IMR-90 (cell line): ENCODE measurements at regions not wholly inside any gene's neighbourhood (a gene's known extent, or its start where the extent isn't known, plus 50 kb on each side); places are given as distances from the start of the nearest gene placed in this dataset.

Source experiments
- BHLHE40 ChIP-seq: fragments of 150-350 bp; IDR thresholded peaks from 2 replicates; pipeline ENCODE4 v1.6.1; 2016; ENCODE audit warnings: mild to moderate bottlenecking, low read depth, low read length
- CEBPB ChIP-seq: IDR thresholded peaks from 2 replicates; pipeline ENCODE4 v1.6.1; 2012; ENCODE audit warnings: low read depth, low read length, improper control_type of control experiment
- FOS ChIP-seq: fragments of 150-350 bp; IDR thresholded peaks from 2 replicates; pipeline ENCODE4 v1.6.1; 2016; ENCODE audit warnings: low read depth, low read length
- MAFK ChIP-seq: IDR thresholded peaks from 2 replicates; pipeline ENCODE4 v1.6.1; 2012; ENCODE audit warnings: low read depth, low read length, improper control_type of control experiment
- MXI1 ChIP-seq: IDR thresholded peaks from 2 replicates; pipeline ENCODE4 v1.6.1; 2012; ENCODE audit warnings: low read depth, mild to moderate bottlenecking, low read length, moderate library complexity, borderline replicate concordance
- POLR2A ChIP-seq: IDR thresholded peaks from 2 replicates; pipeline ENCODE4 v1.6.1; 2012; ENCODE audit warnings: mild to moderate bottlenecking, low read depth, low read length
- RAD21 ChIP-seq: IDR thresholded peaks from 2 replicates; pipeline ENCODE4 v1.6.1; 2012; ENCODE audit warnings: low read length, improper control_type of control experiment
- RFX5 ChIP-seq: IDR thresholded peaks from 2 replicates; pipeline ENCODE4 v1.8.0; 2012; ENCODE audit warnings: low read depth, mild to moderate bottlenecking, low read length, moderate library complexity
- TF ChIP-seq, protein P1 (sequence below): conservative IDR thresholded peaks from 2 replicates; pipeline ENCODE4 v1.5.1; 2012; ENCODE audit warnings: mild to moderate bottlenecking, low read depth, low read length, improper control_type of control experiment

DNA sequence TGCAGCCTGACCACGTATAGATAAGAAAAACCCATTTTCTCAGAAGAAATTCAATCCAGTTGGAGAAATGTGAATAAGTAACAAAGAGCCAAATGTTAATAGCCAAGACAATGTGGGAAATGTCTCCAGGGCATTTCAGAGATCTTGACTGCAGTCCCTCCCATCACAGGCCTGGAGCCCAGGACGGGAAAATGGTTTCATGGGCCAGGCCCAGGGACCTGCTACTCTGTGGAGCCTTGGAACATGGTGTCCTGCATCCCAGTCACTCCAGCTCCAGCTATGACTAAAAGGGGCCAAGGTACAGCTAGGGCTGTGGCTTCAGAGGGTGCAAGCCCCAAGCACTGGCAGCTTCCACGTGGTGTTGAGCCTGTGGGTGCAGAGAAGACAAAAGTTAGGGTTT lies 490.0 kb downstream of the CYLC2 start:
- TF ChIP-seq, protein P1, sequence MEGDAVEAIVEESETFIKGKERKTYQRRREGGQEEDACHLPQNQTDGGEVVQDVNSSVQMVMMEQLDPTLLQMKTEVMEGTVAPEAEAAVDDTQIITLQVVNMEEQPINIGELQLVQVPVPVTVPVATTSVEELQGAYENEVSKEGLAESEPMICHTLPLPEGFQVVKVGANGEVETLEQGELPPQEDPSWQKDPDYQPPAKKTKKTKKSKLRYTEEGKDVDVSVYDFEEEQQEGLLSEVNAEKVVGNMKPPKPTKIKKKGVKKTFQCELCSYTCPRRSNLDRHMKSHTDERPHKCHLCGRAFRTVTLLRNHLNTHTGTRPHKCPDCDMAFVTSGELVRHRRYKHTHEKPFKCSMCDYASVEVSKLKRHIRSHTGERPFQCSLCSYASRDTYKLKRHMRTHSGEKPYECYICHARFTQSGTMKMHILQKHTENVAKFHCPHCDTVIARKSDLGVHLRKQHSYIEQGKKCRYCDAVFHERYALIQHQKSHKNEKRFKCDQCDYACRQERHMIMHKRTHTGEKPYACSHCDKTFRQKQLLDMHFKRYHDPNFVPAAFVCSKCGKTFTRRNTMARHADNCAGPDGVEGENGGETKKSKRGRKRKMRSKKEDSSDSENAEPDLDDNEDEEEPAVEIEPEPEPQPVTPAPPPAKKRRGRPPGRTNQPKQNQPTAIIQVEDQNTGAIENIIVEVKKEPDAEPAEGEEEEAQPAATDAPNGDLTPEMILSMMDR = no peak
- no peak for TF ChIP-seq FOS
- TF ChIP-seq BHLHE40 = no peak
- no peak for TF ChIP-seq CEBPB
- TF ChIP-seq RFX5 = no peak
- TF ChIP-seq POLR2A = no peak
- no peak for TF ChIP-seq MAFK
- TF ChIP-seq RAD21 = no peak
- TF ChIP-seq MXI1 = no peak
